ENCODE measurements at regions not wholly inside any gene's neighbourhood (a gene's known extent, or its start where the extent isn't known, plus 50 kb on each side); places are given as distances from the start of the nearest gene placed in this dataset.

GRCh38 chr1:232247669-232248068, 382.3 kb downstream of the SIPA1L2 start:
- CTCF ChIA-PET = no interaction called here
- intact Hi-C loops (cut with micrococcal nuclease; ENCODE audit: unreplicated experiment) = no loop called here
- no TSS peak for BruUV-seq (replicated peaks)
- no peaks in the 10 kb centered on the region for H3K36me3 Mint-ChIP-seq (ENCODE audit: insufficient read depth, unreplicated experiment)
- peaks cover 1% of the 10 kb centered on the region for H3K9me3 Mint-ChIP-seq (ENCODE audit: unreplicated experiment)
- Histone ChIP-seq H3K36me3 (ENCODE audit: control insufficient read depth, insufficient read depth, low read length) (no peaks in the 10 kb centered on the region), H3K4me3 (ENCODE audit: low read depth, low read length) (no peak overlapping the region), H3K4me1 (no peaks in the 10 kb centered on the region), H3K9me3 (no peaks in the 10 kb centered on the region), H3K27me3 (replicated peaks; ENCODE audit: control insufficient read depth, insufficient read depth, low read length) (no peaks in the 10 kb centered on the region)
- no peak overlapping the region for H3K4me3 Mint-ChIP-seq (ENCODE audit: unreplicated experiment)
- peaks cover 6% of the 10 kb centered on the region for H3K4me1 Mint-ChIP-seq (ENCODE audit: low read depth, unreplicated experiment)
- H3K27me3 Mint-ChIP-seq (ENCODE audit: insufficient read depth, unreplicated experiment) = no peaks in the 10 kb centered on the region
- TF ChIP-seq CTCF (IDR thresholded peaks at IDR 0.05; ENCODE audit: insufficient read depth in 1 of 2, low read depth in 1 of 2, low read length in 1 of 2, severe bottlenecking in 1 of 2, unreplicated experiment in 1 of 2) = no peak
- no peak for DNase-seq
- no peak overlapping the region for H3K27ac Mint-ChIP-seq (ENCODE audit: unreplicated experiment)
- POLR2A ChIA-PET = no interaction called here

GRCh38 chr1:232244426-232244825, 385.5 kb downstream of the SIPA1L2 start:
- DNase-seq = no peak
- peaks cover 3% of the 10 kb centered on the region for H3K27me3 Mint-ChIP-seq (ENCODE audit: insufficient read depth, unreplicated experiment)
- Histone ChIP-seq H3K4me3 (ENCODE audit: low read depth, low read length) (no peak overlapping the region), H3K9me3 (no peaks in the 10 kb centered on the region), H3K36me3 (ENCODE audit: control insufficient read depth, insufficient read depth, low read length) (no peaks in the 10 kb centered on the region), H3K27me3 (replicated peaks; ENCODE audit: control insufficient read depth, insufficient read depth, low read length) (no peaks in the 10 kb centered on the region), H3K4me1 (no peaks in the 10 kb centered on the region)
- no peaks in the 10 kb centered on the region for H3K36me3 Mint-ChIP-seq (ENCODE audit: insufficient read depth, unreplicated experiment)
- intact Hi-C loops (cut with micrococcal nuclease; ENCODE audit: unreplicated experiment) = no loop called here
- no TSS peak for BruUV-seq (replicated peaks)
- TF ChIP-seq CTCF (IDR thresholded peaks at IDR 0.05; ENCODE audit: insufficient read depth in 1 of 2, low read depth in 1 of 2, low read length in 1 of 2, severe bottlenecking in 1 of 2, unreplicated experiment in 1 of 2) = no peak
- no peak overlapping the region for H3K27ac Mint-ChIP-seq (ENCODE audit: unreplicated experiment)
- no peak overlapping the region for H3K4me3 Mint-ChIP-seq (ENCODE audit: unreplicated experiment)
- no peaks in the 10 kb centered on the region for H3K9me3 Mint-ChIP-seq (ENCODE audit: unreplicated experiment)
- CTCF ChIA-PET = no interaction called here
- POLR2A ChIA-PET = no interaction called here
- H3K4me1 Mint-ChIP-seq (ENCODE audit: low read depth, unreplicated experiment) = peaks cover under 1% of the 10 kb centered on the region

GRCh38 chr1:232239998-232240397, 389.9 kb downstream of the SIPA1L2 start:
- H3K4me1 ChIP-seq = no peaks in the 10 kb centered on the region
- H3K36me3 ChIP-seq (ENCODE audit: control insufficient read depth, insufficient read depth, low read length) = no peaks in the 10 kb centered on the region
- intact Hi-C loops (cut with micrococcal nuclease; ENCODE audit: unreplicated experiment) = no loop called here
- H3K9me3 Mint-ChIP-seq (ENCODE audit: unreplicated experiment) = no peaks in the 10 kb centered on the region
- no peaks in the 10 kb centered on the region for H3K27me3 ChIP-seq (replicated peaks; ENCODE audit: control insufficient read depth, insufficient read depth, low read length)
- TF ChIP-seq CTCF (IDR thresholded peaks at IDR 0.05; ENCODE audit: insufficient read depth in 1 of 2, low read depth in 1 of 2, low read length in 1 of 2, severe bottlenecking in 1 of 2, unreplicated experiment in 1 of 2) = no peak
- POLR2A ChIA-PET = no interaction called here
- no peak overlapping the region for H3K4me3 Mint-ChIP-seq (ENCODE audit: unreplicated experiment)
- peaks cover 3% of the 10 kb centered on the region for H3K27me3 Mint-ChIP-seq (ENCODE audit: insufficient read depth, unreplicated experiment)
- BruUV-seq (replicated peaks) = no TSS peak
- H3K36me3 Mint-ChIP-seq (ENCODE audit: insufficient read depth, unreplicated experiment) = no peaks in the 10 kb centered on the region
- H3K4me1 Mint-ChIP-seq (ENCODE audit: low read depth, unreplicated experiment) = no peaks in the 10 kb centered on the region
- CTCF ChIA-PET = no interaction called here
- no peak overlapping the region for H3K4me3 ChIP-seq (ENCODE audit: low read depth, low read length)
- H3K9me3 ChIP-seq = no peaks in the 10 kb centered on the region
- no peak for DNase-seq
- no peak overlapping the region for H3K27ac Mint-ChIP-seq (ENCODE audit: unreplicated experiment)
